Body of pancreas (tissue), 4 donors: ENCODE measurements at regions not wholly inside any gene's neighbourhood (a gene's known extent, or its start where the extent isn't known, plus 50 kb on each side); places are given as distances from the start of the nearest gene placed in this dataset.

Experiments used
- CTCF ChIP-seq, 7 experiments: fragments of 450-650 bp in 4 of 7; fragments of 200-600 bp in 3 of 7; sonication (generic) in 3 of 7; IDR thresholded peaks; one replicate each; pipeline ENCODE4 v1.5.1; 2016 to 2019; ENCODE audit warnings: antibody characterized with exemption in 7 of 7
- POLR2A ChIP-seq, 3 donors: fragments of 450-650 bp; IDR thresholded peaks; one replicate each; pipeline ENCODE4 v1.6.1; 2016; ENCODE audit warnings: antibody characterized with exemption in 3 of 3, mild to moderate bottlenecking in 2 of 3

GRCh38 chr11:29734287-29734686 lies 282.5 kb downstream of the KCNA4 start:
- no peak for TF ChIP-seq CTCF (IDR thresholded peaks at IDR 0.05)
- TF ChIP-seq POLR2A (IDR thresholded peaks at IDR 0.05), result no peak
